CD4-positive, alpha-beta T cell treated with Interleukin-15 for 1 hour (primary cell): ENCODE measurements at regions not wholly inside any gene's neighbourhood (a gene's known extent, or its start where the extent isn't known, plus 50 kb on each side); places are given as distances from the start of the nearest gene placed in this dataset.
A peak's percentile ranks its signal among the peaks of the same experiment; 100 is the strongest.

ENCODE experiments used
- DNase-seq: peaks from one replicate; pipeline ENCODE4 v3.0.0-alpha.2; 2020

DNA sequence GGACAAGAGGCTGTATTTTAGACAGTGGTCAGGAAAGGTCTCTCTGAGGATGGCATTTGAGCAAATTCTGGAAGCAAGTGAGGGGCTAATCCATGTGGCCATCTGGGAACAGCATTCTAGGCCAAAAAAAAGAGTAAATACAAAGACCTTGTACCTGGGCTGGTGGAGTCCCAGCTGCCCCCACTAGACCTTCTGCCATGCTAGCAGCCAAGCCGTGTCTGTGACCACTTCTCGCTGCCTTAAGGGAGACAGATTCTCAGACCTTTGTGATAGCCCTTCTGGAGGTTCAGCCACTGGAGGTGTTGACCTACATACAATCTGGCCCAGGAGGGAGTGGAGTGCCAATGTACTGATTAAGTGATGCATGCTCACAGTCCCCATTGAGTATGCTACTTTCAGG, 506.2 kb downstream of the MID1IP1 start:
- DNase-seq = no peak

DNA sequence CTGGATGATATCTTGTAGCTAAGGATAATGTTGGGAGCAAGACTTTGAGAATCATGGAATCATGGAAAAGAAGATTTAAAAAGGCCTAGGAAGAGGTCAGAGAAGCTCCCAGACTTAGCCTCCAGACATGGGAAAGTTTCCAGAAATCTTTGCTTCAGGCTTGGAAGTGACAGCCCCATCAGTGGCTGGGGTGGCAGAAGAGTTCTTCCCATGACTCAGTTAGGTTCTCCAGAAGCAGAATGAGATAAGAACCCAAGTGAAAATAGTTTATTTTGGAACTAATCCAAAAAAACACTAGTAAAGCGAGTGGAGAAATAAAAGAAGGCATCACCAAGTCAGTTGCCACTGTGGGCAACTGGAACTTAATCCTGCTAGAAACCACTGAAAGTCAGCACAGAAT, 506.9 kb downstream of the MID1IP1 start:
- no peak for DNase-seq

DNA sequence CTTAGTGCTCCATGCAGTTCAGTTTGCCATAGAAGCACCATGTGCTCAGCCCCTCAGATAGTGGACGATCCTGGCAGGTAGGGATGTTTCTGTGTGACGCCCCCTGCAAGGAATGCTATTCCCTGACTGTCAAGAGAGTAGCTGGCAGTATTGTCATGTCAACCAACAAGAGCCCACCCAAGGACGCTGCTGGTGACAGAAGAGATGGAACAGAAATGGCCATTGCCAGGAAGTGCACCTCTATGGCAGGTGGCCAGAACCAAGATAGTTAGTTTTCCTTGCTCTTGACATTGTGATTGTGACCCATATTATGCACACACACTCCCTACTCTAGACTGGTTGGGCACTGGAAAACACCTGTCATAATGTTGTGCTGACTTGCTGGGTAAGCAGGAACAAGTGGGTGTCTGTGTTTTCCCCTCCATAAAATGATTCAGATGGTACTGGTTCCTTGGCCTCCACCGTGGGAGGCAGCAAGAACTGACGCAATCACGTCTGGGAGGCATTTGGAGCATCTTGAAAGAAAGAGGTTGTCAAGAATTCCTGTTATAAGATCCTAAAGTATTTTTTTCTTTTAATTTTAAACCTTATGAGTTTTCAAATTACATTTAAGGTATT, 507.9 kb downstream of the MID1IP1 start:
- DNase-seq = peak; percentile 42

DNA sequence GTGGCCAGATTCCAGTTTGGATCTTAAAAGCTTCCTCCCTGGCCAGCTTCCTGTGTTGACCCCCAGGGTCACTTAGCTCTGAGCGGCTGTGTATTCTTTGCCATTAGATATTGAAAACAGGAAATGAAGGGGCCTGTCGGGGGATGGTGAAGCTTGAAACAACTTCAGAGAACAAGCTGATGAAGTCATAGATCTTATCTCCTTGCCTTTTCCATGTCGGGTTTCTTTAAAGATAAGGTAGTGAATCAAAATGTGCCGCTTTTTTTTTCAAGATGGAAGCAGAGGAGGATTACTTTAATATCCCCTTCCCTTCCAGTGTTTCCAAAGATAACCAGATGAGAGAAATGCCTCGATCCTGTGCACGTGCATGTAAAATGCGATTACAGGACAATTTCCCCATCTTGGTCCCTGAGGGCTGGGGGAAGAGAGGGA, 508.5 kb downstream of the MID1IP1 start:
- peak; percentile 44 for DNase-seq

DNA sequence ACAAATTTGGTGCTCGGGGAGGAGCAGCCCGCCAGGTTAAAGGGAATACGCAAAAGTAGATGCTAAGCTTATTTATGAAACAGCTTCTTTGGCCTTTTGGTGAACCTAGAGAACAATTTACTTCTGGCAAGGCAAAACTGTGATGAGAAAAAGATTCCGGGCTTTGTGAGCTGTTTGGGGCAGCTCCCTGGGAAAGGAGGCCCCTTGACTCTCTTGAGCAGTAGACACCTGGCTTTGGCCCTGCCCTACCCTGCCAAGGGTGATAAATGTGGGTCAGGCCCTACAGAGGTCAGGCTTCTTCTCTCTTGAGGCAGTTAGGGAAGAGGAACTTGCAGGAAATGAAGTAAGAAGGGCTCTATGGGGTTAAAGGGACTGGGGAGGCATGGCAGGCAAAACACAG, 509.6 kb downstream of the MID1IP1 start:
- no peak for DNase-seq

DNA sequence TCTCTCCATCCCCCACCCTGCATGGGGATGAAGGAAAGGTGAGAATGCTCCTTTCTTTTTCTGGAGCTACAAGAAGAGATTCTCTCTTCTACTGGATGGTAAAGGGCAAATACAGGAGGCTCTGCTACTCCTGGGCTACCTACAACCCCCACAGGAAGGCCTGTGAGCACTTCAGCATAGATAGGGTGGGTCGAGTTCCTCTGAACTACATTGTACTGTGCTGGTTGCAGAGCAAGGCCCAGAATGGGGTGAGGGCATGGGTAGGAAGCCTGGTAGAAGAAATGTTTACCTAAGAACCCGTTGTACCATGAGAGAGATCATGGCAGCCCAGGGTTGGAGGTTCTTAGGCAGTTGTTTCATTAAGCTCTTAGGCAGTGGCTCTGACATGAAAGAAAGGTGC, 510.4 kb downstream of the MID1IP1 start:
- no peak for DNase-seq

DNA sequence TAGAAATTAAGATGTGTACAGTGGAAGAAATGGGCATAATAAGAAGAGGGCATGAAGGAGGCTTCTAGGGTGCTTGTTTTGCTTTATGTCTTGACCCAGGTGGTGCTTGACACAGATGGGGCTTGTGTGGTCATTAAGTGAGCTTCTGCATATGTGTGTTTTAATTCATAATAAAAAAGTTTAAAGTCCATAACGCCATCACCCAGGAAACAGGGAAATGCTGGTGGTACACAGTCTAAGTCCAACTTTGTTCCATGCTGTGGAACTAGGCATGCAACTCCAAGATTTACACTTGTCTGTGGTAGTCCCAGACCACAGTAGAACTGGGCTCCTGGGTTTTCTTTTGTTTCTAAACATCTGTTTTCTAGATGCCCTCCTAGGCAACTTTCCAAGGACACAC, 511.9 kb downstream of the MID1IP1 start:
- DNase-seq = no peak

DNA sequence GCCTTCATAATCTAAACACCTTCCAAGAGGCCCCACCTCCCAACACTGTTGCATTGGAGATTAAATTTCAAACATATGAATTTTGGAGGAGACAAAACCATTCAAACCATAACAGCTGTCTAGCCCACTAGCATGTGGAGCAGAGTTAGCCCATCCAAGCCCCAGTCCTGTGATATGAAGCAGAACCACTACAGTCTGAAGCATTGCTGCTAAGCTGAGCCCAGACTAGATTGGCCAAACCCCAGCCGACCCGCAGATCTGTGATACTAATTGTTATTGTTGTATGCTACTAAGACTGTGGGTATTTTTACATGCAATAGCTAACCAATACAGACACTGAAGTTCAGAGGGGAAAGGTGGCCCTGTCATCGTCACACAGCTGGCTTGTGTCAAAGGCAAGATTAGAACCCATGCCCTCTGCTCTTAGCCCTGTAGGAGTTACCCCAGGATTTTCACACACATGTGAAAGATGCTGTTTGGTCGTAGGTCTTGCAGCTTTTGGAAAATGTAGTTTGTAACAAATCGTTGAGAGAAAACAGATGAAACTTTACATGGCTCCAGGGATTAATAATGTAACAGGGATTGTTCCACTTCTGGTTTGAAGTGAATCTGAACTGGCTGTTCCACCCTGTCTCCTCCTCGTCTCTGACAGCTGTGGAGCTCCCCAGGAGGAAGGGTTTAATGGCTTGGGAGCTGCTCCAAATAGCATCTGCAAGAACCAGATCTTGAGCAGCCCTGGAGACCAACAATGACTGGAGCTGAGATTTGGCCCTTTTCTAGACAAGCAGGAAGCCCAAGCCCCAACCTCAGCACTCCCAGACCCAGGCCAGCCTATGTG, 517.5 kb downstream of the MID1IP1 start:
- DNase-seq = no peak

DNA sequence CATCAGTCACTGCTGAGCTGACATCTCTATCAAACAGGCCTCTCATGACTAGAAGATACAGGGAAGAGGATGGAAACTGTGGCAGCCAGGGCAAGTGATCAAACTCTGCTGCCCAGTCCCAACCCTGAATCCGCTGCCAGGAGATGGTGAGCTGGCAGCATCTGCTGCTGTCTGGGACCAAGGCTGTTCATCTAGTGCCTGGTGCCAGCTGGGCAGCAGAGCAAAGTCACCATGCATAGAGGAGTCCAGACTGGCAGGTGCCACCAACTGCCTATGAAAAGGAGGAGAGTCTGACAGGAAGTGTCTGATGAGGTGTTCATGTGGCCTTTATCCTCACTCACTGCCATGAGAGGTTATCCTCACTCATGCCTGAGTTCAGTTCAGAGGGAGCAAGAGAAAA, 518.9 kb downstream of the MID1IP1 start:
- no peak for DNase-seq

DNA sequence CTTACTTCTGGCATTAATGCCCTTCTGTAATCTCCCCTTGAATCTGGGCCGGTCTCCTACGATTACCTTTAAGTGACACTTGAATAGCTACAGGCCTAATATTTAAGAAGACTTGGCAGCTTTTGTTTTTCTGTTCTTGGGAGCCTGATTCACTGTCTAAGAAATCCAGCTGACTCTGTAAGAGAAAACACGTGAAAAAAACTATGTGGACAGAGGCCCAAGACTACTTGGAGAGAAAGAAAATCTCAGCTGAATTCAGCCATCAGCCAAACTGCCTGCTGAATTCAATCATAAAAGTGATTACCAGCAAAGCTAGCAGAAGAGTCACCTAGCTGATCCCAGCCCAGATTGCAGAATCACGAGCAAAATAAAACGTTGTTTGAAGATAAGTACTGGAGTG, 521.2 kb downstream of the MID1IP1 start:
- no peak for DNase-seq

DNA sequence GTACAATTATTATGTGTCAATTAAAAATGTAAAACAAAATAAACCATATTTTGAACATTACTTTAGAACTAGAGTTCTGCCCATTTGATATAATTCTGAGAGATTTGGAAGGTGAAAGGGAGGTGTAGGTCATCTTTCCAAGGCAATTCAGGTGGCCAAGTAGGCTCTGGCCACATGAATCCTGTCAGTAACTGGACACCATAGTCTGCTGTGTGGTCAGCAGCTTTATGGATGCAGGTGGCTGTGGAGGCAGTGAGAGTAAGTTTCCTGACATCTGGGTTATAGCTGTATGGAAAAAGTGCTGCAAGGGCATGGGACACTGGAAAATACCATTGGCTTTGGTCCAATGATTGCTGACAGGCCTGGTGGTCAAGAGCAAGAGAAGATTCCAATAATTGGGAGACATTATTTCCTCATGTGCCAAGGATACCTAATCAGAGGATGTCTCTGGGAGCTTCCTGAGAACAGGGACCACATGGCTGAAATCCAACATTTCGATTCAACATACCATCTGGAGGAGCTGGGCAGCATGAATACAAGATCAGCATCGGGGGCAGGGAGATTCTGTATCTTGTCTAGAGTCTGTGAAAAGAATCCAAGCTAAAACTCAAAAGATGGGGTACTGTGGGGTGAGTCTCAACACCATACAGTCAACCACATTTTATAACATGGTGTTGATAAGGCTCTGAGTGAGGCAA, 523.1 kb downstream of the MID1IP1 start:
- no peak for DNase-seq

DNA sequence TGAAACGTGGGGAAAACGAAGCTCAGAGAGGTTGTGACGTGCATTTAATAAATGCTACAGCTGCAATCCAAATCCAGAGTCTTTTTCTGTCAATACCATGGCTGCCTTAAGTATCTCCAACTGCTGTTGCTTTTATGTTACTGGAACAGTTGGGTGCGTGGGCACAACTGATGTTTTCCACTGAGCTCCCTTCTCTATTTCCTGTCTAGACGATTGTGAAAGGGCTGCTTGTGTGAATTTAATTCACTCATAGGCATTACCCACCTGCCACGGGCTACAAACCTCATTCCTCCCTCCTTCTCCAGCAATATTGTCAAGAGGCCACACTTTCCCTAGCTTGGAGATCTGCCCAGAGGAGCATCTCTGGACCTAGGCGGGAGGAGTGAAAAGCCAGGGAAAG, 526.0 kb downstream of the MID1IP1 start:
- DNase-seq = peak; percentile 32

DNA sequence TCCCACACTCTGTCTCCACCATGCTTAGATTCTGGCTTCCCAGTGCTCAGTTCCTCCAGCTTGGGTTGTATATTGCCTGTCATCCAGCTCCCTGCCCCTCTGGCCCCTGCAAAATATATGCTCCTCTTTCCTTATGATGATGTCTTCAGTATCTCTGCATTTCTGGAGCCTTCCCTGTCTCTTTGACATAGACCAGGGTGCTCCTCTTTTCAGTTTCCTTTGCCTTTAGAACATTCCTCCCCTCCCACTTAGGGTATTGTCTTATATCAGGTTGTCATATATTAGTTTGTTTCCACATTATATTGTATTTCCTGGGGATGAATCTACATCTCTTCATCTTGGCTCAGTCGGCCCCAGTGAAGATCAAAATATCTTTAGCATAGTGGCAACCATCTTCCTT, 526.4 kb downstream of the MID1IP1 start:
- DNase-seq = no peak

DNA sequence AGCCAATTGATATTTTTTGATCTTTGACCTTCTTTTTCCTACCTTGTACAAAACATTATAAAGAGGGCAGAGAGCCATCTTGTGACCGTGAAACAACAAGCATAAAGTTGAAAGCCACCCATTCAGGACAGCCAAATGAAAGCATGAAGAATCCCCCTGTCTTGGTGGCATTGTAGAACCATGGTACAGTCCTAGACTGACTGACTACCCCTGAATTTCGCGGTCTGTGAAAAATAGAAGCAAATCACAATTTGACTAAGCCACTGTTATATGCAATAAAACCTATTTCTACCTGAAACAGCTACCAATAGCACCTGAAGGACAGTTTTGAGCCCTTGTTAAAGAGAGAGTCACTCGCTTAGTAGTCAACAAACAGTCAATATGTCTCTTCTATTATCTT, 527.4 kb downstream of the MID1IP1 start:
- DNase-seq = no peak

DNA sequence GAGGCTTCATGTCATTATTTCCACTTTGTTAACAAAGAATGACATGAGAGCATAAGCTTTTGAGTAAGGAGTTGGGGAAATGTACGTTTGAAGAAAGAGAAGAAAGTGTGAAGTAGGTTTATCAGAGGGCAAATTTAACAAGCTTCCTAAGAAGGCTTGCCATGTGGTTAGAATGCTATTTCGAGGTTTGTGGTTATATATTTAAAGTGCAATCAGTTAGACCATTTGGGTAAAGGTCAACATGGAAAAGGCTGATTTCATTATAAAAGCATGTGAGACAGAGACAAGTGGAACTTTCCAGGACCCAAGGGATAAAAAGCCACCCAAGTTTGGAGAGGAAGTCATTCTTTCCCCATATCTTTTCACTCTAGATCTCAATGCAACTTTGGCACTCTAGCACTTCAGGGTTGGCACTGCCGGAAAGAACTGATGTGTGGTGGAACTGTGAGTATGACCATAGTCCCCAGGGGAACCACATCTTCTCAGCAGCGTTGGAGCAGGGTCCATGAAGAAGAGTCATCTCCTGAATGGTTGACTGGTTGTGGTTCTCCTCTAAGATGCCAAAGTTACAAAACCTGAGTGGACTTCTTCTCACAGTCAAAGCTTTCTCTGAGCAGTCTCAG, 529.9 kb downstream of the MID1IP1 start:
- no peak for DNase-seq

DNA sequence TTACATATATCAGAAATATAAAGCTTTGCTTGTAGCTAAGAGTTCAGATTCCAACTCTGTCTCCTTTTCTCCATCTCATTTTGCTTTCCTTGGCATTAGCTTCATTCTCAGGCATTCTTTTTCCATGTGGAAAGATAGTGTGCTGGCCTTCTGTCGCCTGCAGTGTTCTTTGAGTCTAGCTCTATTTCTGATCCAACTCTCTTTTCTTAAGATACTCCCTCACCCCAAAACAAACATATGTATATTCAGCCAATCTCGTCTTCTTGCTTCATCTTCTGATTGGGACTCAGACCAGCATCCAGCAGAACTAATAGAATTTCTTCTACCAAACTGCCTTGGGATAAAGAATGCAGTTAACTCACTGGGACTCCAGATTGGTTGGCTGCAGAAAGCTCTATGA, 532.2 kb downstream of the MID1IP1 start:
- DNase-seq = no peak

DNA sequence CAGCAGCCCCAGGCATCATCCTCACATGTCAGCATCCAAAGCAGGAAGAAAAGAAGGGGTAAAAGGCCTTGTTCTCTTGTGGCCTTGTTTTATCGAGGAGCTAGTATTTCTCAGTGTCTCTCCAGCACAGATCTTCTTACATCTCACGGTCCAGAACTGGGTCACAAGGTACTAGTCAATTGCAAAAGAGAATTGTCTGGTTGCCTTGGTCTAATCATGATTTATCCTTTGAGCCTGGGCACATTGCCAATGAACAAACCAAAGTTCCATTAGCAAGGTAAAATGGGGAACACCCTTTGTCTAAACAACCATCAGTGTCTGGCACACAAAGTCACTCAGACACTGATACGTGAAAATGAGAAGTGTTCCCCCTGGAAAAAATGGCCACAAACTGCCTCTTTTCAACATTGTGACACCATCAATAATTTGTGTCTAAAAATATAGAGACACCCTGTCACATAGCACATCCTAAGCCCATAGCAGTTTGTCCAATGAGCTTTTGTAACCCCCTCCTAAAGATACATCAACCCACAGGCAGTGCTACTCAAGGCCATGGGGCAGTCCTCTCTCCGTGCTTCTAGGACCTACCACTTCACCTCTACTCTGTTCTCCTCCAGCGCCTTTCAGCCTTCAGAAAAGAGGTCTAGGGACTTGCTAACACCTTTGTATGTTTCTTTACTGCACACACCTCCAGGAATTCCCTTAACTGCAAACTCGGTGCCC, 534.4 kb downstream of the MID1IP1 start:
- DNase-seq = no peak

DNA sequence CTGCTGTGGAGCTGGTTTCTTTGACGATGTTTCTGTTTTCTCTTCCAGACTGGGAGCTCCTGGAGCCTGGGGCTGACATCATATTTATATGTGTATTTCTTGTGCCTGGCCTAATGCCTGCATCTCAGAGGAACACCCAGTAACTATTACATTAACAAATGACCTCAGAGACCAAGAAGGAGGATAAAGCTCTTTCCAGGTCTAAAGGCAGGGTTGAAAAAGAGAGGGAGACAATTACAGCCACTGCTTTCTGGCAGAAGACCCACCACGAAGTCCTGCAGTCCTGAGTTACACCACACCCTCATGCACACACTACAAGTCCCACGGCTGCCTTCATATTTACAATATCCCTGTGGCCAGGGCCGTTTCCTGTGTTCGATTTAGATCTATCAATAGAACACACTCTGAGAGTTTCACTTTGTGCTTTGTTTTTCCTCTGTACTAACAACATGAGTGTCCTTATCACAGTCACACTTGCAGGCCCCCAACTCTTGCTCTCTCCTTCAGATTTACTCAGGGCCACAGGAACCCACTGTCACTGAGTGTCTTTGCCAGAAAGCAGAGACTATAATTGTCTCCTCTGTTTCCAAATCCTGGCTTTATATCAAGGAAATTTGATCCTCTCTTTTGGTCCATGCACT, 535.5 kb downstream of the MID1IP1 start:
- no peak for DNase-seq

DNA sequence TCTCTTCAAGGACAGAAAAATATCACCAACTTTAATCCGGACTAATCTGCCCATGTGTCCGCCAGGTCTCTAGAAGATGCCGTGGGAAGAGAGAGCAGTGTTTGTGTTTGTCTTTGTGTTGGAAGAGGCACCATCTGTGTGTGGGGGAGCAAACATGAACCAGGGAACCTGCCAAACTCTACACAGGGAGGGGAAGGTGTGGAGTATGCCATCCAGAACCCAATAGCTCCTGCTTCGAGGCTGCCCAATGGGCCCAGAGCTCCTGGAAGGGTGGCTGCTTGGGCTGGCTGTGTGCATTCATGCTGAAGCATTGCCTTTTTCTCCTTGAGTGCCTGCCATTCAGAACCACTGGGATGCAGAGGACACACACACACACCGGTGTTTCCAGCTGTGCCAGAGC, 536.2 kb downstream of the MID1IP1 start:
- DNase-seq = no peak

DNA sequence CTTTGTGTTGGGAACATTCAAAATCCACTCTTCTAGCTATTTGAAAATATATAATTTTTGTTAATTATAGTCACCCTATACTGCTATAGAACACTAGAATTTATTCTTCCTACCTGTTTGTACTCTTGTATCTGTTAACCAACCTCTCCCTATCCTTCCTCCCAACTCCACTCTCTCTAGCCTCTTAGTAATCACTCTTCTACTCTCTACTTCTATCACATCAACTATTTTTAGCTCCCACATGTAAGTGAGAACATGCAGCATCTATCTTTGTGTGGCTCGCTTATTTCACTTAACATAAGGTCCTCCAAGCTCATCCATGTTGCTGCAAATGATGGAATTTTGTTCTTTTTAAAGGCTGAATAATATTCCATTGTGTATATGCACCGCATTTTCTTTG, 537.3 kb downstream of the MID1IP1 start:
- no peak for DNase-seq

DNA sequence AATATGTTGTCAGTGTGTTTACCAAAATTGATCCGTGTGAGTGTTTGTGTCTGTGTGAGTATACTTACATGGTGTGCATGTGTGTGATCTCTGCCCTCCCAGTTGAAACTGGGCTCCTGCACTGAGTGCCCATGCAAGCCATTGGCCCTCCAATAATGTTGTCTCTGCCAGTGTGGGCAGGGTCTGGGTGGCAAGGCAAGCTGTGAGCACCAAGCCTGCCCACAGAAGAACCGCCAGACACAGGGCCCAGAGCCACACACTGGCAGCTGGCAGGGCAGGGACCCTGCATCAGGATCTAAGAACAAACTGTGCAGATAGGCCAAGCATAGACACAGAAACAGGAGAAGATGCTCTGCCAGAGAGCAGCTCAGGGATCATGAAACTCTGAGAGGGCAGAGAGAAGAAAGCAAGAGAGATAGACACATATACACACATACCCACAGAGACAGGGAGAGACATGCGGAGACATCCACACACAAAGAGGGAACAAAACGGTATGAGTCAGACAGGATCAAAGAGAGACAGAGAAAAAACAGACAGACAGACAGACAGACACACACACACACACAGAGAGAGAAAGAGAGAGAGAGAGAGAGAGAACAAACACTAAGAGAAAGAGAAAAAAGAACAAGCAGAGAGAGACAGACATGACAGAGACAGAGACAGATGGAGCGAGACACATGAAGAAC, 555.0 kb downstream of the MID1IP1 start:
- no peak for DNase-seq

DNA sequence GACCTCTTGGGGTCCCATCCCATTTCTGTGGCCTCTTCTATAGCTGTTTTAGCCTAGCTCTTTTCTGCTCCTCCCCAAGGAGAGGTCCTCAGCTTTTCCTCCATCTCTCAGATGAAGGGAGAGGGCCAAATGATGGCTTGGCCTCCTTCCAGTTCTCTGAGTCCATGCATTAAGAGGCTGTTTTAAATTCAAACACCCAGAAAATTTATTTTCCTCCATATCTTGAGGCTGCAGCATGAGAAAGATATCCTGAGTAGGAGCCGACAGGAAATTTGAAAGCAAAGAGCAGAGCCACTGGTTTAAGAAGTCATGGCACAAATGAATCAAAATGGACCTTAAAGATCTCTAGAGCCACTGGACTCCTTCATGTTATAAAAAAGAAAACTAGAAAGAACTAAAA, 558.8 kb downstream of the MID1IP1 start:
- DNase-seq = no peak
